HL-60 (cell line): ENCODE measurements at regions not wholly inside any gene's neighbourhood (a gene's known extent, or its start where the extent isn't known, plus 50 kb on each side); places are given as distances from the start of the nearest gene placed in this dataset.

Experiments used
- DNase-seq, 2 experiments: peaks; one replicate each; pipeline ENCODE4 v3.0.0-alpha.2; 2010 to 2020; ENCODE audit warnings: low read depth in 1 of 2, low spot score in 1 of 2
- H3K27ac ChIP-seq: fragments of 250-450 bp; sonication (Bioruptor Pico); replicated peaks from 2 replicates; pipeline ENCODE4 v1.5.1; 2020; ENCODE audit warnings: mild to moderate bottlenecking, moderate library complexity
- H3K27me3 ChIP-seq: fragments of 250-450 bp; sonication (Bioruptor Pico); 2 replicates; pipeline ENCODE4 v1.5.1; 2021; ENCODE audit warnings: mild to moderate bottlenecking, moderate library complexity; ENCODE audit not compliant: insufficient read depth, poor library complexity, severe bottlenecking
- H3K4me3 ChIP-seq: replicated peaks from 2 replicates; pipeline ENCODE4 v1.5.1; 2011; ENCODE audit warnings: mild to moderate bottlenecking, control low read depth, low read length; ENCODE audit not compliant: insufficient read depth
- GABPA ChIP-seq: IDR thresholded peaks from 2 replicates; pipeline ENCODE4 v1.6.1; 2012; ENCODE audit warnings: low read depth
- POLR2AphosphoS5 ChIP-seq: IDR thresholded peaks from 2 replicates; pipeline ENCODE4 v1.6.1; 2012; ENCODE audit warnings: low read depth
- SPI1 ChIP-seq: IDR thresholded peaks from 2 replicates; pipeline ENCODE4 v1.6.1; 2012; ENCODE audit warnings: low read depth, mild to moderate bottlenecking, borderline replicate concordance
- TF ChIP-seq, protein P1 (sequence below): IDR thresholded peaks from 2 replicates; pipeline ENCODE4 v1.6.1; 2012; ENCODE audit warnings: low read depth; ENCODE audit not compliant: insufficient replicate concordance
- TF ChIP-seq, protein P2 (sequence below): IDR thresholded peaks from one replicate; pipeline ENCODE4 v1.5.1; 2011; ENCODE audit warnings: low read length, control low read depth, inconsistent platforms; ENCODE audit not compliant: insufficient read depth

DNA sequence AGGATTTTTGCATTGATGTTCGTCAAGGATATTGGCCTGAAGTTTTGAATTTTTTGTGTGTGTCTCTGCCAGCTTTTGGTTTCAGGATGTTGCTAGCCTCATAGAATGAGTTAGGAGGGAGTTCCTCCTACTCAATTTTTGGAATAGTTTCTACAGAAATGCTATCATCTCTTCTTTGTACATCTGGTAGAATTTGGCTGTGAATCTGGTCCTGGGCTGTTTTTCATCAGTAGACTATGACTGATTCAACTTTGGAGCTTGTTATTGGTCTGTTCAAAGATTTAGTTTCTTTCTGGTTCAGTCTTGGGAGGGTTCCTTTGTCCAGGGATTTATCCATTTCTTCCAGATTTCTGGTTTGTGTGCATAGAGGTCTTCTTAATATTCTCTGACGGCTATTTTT is 166.7 kb downstream of the ST6GAL2 start:
- DNase-seq, result no peak
- Histone ChIP-seq H3K27me3 (peaks cover 3% of the 10 kb centered on the region), H3K27ac (no peak overlapping the region), H3K4me3 (no peak overlapping the region)
- TF ChIP-seq, protein P1, sequence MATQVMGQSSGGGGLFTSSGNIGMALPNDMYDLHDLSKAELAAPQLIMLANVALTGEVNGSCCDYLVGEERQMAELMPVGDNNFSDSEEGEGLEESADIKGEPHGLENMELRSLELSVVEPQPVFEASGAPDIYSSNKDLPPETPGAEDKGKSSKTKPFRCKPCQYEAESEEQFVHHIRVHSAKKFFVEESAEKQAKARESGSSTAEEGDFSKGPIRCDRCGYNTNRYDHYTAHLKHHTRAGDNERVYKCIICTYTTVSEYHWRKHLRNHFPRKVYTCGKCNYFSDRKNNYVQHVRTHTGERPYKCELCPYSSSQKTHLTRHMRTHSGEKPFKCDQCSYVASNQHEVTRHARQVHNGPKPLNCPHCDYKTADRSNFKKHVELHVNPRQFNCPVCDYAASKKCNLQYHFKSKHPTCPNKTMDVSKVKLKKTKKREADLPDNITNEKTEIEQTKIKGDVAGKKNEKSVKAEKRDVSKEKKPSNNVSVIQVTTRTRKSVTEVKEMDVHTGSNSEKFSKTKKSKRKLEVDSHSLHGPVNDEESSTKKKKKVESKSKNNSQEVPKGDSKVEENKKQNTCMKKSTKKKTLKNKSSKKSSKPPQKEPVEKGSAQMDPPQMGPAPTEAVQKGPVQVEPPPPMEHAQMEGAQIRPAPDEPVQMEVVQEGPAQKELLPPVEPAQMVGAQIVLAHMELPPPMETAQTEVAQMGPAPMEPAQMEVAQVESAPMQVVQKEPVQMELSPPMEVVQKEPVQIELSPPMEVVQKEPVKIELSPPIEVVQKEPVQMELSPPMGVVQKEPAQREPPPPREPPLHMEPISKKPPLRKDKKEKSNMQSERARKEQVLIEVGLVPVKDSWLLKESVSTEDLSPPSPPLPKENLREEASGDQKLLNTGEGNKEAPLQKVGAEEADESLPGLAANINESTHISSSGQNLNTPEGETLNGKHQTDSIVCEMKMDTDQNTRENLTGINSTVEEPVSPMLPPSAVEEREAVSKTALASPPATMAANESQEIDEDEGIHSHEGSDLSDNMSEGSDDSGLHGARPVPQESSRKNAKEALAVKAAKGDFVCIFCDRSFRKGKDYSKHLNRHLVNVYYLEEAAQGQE, result no peak
- TF ChIP-seq POLR2AphosphoS5, result no peak
- no peak for TF ChIP-seq GABPA
- TF ChIP-seq, protein P2, sequence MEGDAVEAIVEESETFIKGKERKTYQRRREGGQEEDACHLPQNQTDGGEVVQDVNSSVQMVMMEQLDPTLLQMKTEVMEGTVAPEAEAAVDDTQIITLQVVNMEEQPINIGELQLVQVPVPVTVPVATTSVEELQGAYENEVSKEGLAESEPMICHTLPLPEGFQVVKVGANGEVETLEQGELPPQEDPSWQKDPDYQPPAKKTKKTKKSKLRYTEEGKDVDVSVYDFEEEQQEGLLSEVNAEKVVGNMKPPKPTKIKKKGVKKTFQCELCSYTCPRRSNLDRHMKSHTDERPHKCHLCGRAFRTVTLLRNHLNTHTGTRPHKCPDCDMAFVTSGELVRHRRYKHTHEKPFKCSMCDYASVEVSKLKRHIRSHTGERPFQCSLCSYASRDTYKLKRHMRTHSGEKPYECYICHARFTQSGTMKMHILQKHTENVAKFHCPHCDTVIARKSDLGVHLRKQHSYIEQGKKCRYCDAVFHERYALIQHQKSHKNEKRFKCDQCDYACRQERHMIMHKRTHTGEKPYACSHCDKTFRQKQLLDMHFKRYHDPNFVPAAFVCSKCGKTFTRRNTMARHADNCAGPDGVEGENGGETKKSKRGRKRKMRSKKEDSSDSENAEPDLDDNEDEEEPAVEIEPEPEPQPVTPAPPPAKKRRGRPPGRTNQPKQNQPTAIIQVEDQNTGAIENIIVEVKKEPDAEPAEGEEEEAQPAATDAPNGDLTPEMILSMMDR, result no peak
- no peak for TF ChIP-seq SPI1

DNA sequence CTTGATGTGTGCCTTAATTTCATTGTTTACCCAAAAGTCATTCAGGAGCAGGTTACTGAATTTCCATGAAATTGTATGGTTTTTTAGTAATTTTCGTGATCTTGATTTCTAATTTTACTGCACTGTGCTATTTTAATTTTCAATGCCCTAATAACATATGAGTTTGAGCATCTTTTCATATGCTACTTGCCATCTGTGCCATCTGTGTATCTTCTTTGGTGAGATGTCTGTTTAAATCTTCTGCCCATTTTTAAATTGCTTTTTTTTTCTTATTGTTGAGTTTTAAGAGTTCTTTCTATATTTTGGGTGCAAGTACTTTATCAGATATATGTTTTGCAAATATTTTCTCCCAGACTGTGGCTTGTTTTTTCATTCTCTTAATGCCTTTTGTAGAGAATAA is 165.9 kb downstream of the ST6GAL2 start:
- no peak for DNase-seq
- no peak overlapping the region for H3K4me3 ChIP-seq
- H3K27ac ChIP-seq, result no peak overlapping the region
- TF ChIP-seq POLR2AphosphoS5 (no peak), SPI1 (no peak), GABPA (no peak)
- TF ChIP-seq, protein P1, result no peak
- TF ChIP-seq, protein P2, result no peak
- H3K27me3 ChIP-seq, result peaks cover 3% of the 10 kb centered on the region

DNA sequence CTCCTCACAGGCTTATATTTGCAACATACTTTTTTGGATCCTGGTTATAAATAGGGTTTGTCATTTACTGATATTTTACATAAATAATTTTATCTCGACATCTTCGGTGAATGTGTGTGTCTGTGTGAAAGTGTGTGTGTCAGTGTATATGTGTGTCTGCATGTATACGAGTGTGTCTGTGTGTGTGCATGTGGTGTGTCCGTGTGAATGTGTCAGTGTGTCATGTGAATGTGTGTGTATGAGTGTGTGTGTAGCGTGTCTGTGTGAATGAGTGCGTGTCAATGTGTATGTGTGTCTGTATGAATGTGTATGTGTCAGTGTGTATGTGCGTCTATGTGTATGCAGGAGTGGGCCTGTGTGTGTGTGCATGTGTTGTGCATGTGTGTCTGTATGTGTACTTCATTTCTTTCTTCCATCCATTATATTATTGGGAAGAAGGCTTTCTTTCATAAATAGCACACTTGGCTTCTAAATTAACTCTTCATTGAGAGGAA is 161.6 kb downstream of the ST6GAL2 start:
- TF ChIP-seq, protein P2, result no peak
- no peak for TF ChIP-seq GABPA
- TF ChIP-seq POLR2AphosphoS5, result no peak
- TF ChIP-seq SPI1, result no peak
- TF ChIP-seq, protein P1, result no peak
- no peak overlapping the region for H3K4me3 ChIP-seq
- H3K27ac ChIP-seq, result no peak overlapping the region
- DNase-seq, result no peak
- H3K27me3 ChIP-seq, result no peaks in the 10 kb centered on the region
